Lung (tissue), 11 donors: ENCODE measurements at regions not wholly inside any gene's neighbourhood (a gene's known extent, or its start where the extent isn't known, plus 50 kb on each side); places are given as distances from the start of the nearest gene placed in this dataset.

Source experiments
- ATAC-seq: fragments of 200-7000 bp; cut with Tn5 transposase; one replicate; pipeline ENCODE4 v1.9.1; 2020; ENCODE audit warnings: moderate number of reproducible peaks; ENCODE audit not compliant: insufficient read depth, low FRiP score
- DNase-seq, 3 donors: peaks; one replicate each; pipeline ENCODE4 v3.0.0-alpha.2; 2013 to 2017
- H3K27ac ChIP-seq, 2 donors: one replicate each; pipeline ENCODE4 v1.5.1; 2013; ENCODE audit warnings: mild to moderate bottlenecking in 2 of 2, moderate library complexity in 2 of 2, control low read depth in 1 of 2, inconsistent platforms in 1 of 2, low read depth in 1 of 2, low read length in 1 of 2
- H3K27me3 ChIP-seq, 3 donors: one replicate each; pipeline ENCODE4 v1.5.1; 2013; ENCODE audit warnings: low read length in 2 of 3; ENCODE audit not compliant: control insufficient read depth in 3 of 3, insufficient read depth in 3 of 3
- H3K36me3 ChIP-seq, 4 donors: one replicate each; pipeline ENCODE4 v1.5.1; 2013; ENCODE audit warnings: low read length in 4 of 4, mild to moderate bottlenecking in 1 of 4, moderate library complexity in 1 of 4; ENCODE audit not compliant: control insufficient read depth in 4 of 4, insufficient read depth in 4 of 4
- H3K4me1 ChIP-seq, 5 donors: one replicate each; pipeline ENCODE4 v1.5.1; 2013; ENCODE audit warnings: low read length in 5 of 5, mild to moderate bottlenecking in 2 of 5, moderate library complexity in 1 of 5; ENCODE audit not compliant: control insufficient read depth in 5 of 5, insufficient read depth in 5 of 5
- H3K4me3 ChIP-seq: one replicate; pipeline ENCODE4 v1.5.1; 2013; ENCODE audit warnings: mild to moderate bottlenecking, control low read depth, moderate library complexity
- H3K9ac ChIP-seq, 2 donors: one replicate each; pipeline ENCODE4 v1.5.1; 2013; ENCODE audit warnings: low read length in 2 of 2, control low read depth in 1 of 2; ENCODE audit not compliant: insufficient read depth in 1 of 2
- H3K9me3 ChIP-seq, 4 donors: one replicate each; pipeline ENCODE4 v1.5.1; 2013; ENCODE audit warnings: low read length in 3 of 4, mild to moderate bottlenecking in 1 of 4, moderate library complexity in 1 of 4; ENCODE audit not compliant: control insufficient read depth in 4 of 4, insufficient read depth in 3 of 4
- WGBS, 2 donors: extraction: QIAGEN DNeasy Blood & Tissue Kit; methylation state at CpG; one replicate each; pipeline ENCODE4 v1.1.7; 2013; 5-methylcytosine and 5-hydroxymethylcytosine counted together
- TF ChIP-seq, protein P1 (sequence below): IDR thresholded peaks from 2 replicates; pipeline ENCODE4 v1.5.1; 2012; ENCODE audit warnings: mild to moderate bottlenecking; ENCODE audit errors: control extremely low read depth, extremely low read depth
- donor health status: control.
- donor health status: control.
- donor health status: Bipolar disorder and iron deficiency.
- donor health status: healthy.
- donor health status: DM: yes; HTN: yes; CAD: no.

- H3K9me3 ChIP-seq = no peaks in the 10 kb centered on the region
- H3K27ac ChIP-seq = no peak overlapping the region
- H3K36me3 ChIP-seq = no peaks in the 10 kb centered on the region
- no peaks in the 10 kb centered on the region for H3K27me3 ChIP-seq
- H3K9ac ChIP-seq = no peak overlapping the region
- 68 to 81% methylated on average over 2 of the region's 2 CpGs for WGBS, 2 donors
- ATAC-seq (no peak), DNase-seq (peak in 1 of 3 donors; percentile 15)
- TF ChIP-seq, protein P1, sequence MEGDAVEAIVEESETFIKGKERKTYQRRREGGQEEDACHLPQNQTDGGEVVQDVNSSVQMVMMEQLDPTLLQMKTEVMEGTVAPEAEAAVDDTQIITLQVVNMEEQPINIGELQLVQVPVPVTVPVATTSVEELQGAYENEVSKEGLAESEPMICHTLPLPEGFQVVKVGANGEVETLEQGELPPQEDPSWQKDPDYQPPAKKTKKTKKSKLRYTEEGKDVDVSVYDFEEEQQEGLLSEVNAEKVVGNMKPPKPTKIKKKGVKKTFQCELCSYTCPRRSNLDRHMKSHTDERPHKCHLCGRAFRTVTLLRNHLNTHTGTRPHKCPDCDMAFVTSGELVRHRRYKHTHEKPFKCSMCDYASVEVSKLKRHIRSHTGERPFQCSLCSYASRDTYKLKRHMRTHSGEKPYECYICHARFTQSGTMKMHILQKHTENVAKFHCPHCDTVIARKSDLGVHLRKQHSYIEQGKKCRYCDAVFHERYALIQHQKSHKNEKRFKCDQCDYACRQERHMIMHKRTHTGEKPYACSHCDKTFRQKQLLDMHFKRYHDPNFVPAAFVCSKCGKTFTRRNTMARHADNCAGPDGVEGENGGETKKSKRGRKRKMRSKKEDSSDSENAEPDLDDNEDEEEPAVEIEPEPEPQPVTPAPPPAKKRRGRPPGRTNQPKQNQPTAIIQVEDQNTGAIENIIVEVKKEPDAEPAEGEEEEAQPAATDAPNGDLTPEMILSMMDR = no peak
- peaks cover 0 to 3% (median 0%) of the 10 kb centered on the region in 5 donors for H3K4me1 ChIP-seq
- no peak overlapping the region for H3K4me3 ChIP-seq
Measured at GRCh38 chr3:66617351-66617750, 116.5 kb upstream of the LRIG1 start.

DNA sequence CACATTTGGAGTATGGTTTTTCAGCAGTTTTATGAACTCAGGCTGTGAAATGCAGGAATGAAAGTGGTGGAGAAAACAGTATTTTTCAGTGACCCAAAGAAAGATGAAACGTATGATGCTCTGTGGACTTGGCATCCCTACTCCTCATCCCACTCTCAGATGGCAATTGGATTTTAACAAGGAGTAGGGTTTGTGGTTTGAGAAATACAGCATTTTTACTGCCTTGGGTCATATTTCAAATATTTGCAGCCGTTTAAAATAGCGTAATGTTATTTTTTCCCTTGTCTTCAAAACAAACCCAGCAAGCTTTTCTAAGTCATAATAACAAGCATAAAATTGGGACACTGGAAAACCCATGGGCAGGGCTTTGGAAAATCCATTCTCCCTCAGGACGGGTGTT lies 117.2 kb upstream of the LRIG1 start:
- ATAC-seq = no peak
- no peak overlapping the region for H3K4me3 ChIP-seq
- H3K27ac ChIP-seq = no peak overlapping the region
- H3K9ac ChIP-seq = no peak overlapping the region
- WGBS, 2 donors = 81 to 90% methylated on average over 4 of the region's 4 CpGs
- TF ChIP-seq, protein P1 = no peak
- H3K36me3 ChIP-seq = no peaks in the 10 kb centered on the region
- H3K4me1 ChIP-seq = peaks cover 0 to 3% (median 0%) of the 10 kb centered on the region in 5 donors
- H3K9me3 ChIP-seq = no peaks in the 10 kb centered on the region
- no peaks in the 10 kb centered on the region for H3K27me3 ChIP-seq
- DNase-seq = no peak

- no peak for ATAC-seq
- TF ChIP-seq, protein P1 = no peak
- no peak overlapping the region for H3K4me3 ChIP-seq
- H3K9me3 ChIP-seq = no peaks in the 10 kb centered on the region
- no peak overlapping the region for H3K9ac ChIP-seq
- WGBS, 2 donors = 79 to 89% methylated on average over 9 of the region's 9 CpGs
- no peak for DNase-seq
- H3K27ac ChIP-seq = no peak overlapping the region
- H3K36me3 ChIP-seq = no peaks in the 10 kb centered on the region
- no peaks in the 10 kb centered on the region for H3K27me3 ChIP-seq
- peaks cover 0 to 3% (median 0%) of the 10 kb centered on the region in 5 donors for H3K4me1 ChIP-seq
Measured at GRCh38 chr3:66620296-66620695, 119.5 kb upstream of the LRIG1 start.

DNA sequence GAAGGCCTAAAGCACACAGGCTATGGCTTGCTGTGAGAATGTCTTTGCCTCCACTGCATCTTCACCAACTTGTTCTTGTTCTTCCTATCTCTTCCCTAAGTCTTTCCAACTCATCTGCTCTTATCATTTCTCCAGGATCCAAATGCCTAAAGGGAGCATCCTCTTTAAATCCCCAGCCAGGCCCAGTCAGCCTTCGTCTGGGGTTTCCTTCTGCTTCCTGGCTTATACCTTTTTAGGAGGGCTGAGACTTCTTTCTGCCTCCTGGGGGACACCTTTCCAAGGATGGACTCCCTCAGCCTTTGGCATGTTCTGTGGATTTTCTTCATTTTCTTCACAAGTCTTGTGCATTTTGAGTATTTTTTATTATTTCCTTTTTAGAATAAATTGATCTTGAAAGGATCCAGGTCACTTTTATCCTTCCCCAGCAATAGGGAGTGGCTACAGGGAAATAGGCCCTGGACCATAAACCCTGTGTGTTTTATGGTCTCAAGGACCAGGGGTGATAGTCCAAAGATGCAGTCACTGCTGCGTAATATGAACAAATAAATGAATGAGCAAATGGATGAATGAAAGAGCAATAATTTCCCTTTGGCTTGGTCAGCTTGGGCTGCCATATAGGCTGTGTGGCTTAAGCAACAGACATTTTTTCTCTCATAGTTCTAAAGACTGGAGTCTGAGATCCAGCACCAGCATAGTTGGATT lies 122.1 kb upstream of the LRIG1 start:
- no peak for DNase-seq
- TF ChIP-seq, protein P1 = no peak
- H3K27me3 ChIP-seq = no peaks in the 10 kb centered on the region
- H3K9ac ChIP-seq = no peak overlapping the region
- no peak overlapping the region for H3K4me3 ChIP-seq
- no peak overlapping the region for H3K27ac ChIP-seq
- H3K36me3 ChIP-seq = no peaks in the 10 kb centered on the region
- H3K9me3 ChIP-seq = no peaks in the 10 kb centered on the region
- 92 to 94% methylated on average over 2 of the region's 2 CpGs for WGBS, 2 donors
- ATAC-seq = no peak
- H3K4me1 ChIP-seq = peaks cover 0 to 4% (median 0%) of the 10 kb centered on the region in 5 donors
